OCI-LY7 (cell line): ENCODE measurements at regions not wholly inside any gene's neighbourhood (a gene's known extent, or its start where the extent isn't known, plus 50 kb on each side); places are given as distances from the start of the nearest gene placed in this dataset.

ENCODE experiments used
- BruUV-seq: library from RNA; stranded (reverse); fragments of 400-500 nt; replicated peaks from 2 replicates; lab custom pipeline; 2021; lab: Mats Ljungman, UMichigan
- CTCF ChIA-PET: fragments of 300-600 bp; sonication (Branson Sonifier 250); formaldehyde crosslinking; loops from one replicate; lab custom pipeline; 2022; ENCODE audit warnings: antibody characterized with exemption; ENCODE audit not compliant: unreplicated experiment; lab: Charles Lee
- POLR2A ChIA-PET: fragments of 300-600 bp; sonication (Branson Sonifier 250); formaldehyde crosslinking; loops from one replicate; lab custom pipeline; 2022; ENCODE audit warnings: antibody characterized with exemption; lab: Charles Lee
- DNase-seq: peaks from one replicate; pipeline ENCODE4 v3.0.0-alpha.2; 2015; ENCODE audit warnings: low spot score
- H2AFZ ChIP-seq: fragments of 200-600 bp; sonication (generic), shearing (Covaris generic); 2 replicates; pipeline ENCODE4 v1.6.1; 2014; ENCODE audit warnings: mild to moderate bottlenecking, antibody characterized with exemption, low read length, moderate library complexity
- H3K27ac ChIP-seq: fragments of 200-600 bp; sonication (generic); 2 replicates; pipeline ENCODE4 v1.5.1; 2014; ENCODE audit warnings: mixed run types, low read depth, mild to moderate bottlenecking, moderate library complexity, low read length, inconsistent platforms; ENCODE audit not compliant: poor library complexity, severe bottlenecking
- H3K36me3 ChIP-seq: fragments of 200-600 bp; sonication (generic); 2 replicates; pipeline ENCODE4 v1.6.1; 2014; ENCODE audit warnings: mild to moderate bottlenecking, antibody characterized with exemption, low read length, moderate library complexity, mixed read lengths; ENCODE audit not compliant: insufficient read depth
- H3K4me1 ChIP-seq: fragments of 200-600 bp; sonication (generic); 2 replicates; pipeline ENCODE4 v1.5.1; 2014; ENCODE audit warnings: mild to moderate bottlenecking, low read length; ENCODE audit not compliant: insufficient read depth, poor library complexity, severe bottlenecking
- H3K4me2 ChIP-seq: fragments of 200-600 bp; sonication (generic); 2 replicates; pipeline ENCODE4 v1.6.1; 2014; ENCODE audit warnings: mild to moderate bottlenecking, low read length
- H3K4me3 ChIP-seq: fragments of 200-600 bp; sonication (generic); 2 replicates; pipeline ENCODE4 v1.5.1; 2014; ENCODE audit warnings: mild to moderate bottlenecking, low read depth, low read length; ENCODE audit not compliant: poor library complexity, severe bottlenecking
- H3K79me2 ChIP-seq: fragments of 200-600 bp; sonication (generic); 2 replicates; pipeline ENCODE4 v1.6.1; 2016; ENCODE audit warnings: low read depth, mild to moderate bottlenecking, low read length, moderate library complexity, mixed read lengths; ENCODE audit not compliant: insufficient read depth
- H3K9me2 ChIP-seq: fragments of 200-600 bp; sonication (generic); 2 replicates; pipeline ENCODE4 v1.6.1; 2016; ENCODE audit warnings: mild to moderate bottlenecking, low read length, mixed read lengths; ENCODE audit not compliant: insufficient read depth
- H3K9me3 ChIP-seq: fragments of 200-600 bp; sonication (generic); 2 replicates; pipeline ENCODE4 v1.6.1; 2014; ENCODE audit warnings: mild to moderate bottlenecking, mixed run types, low read length, mixed read lengths
- H4K20me1 ChIP-seq: fragments of 200-600 bp; sonication (generic); 2 replicates; pipeline ENCODE4 v1.6.1; 2014; ENCODE audit warnings: mild to moderate bottlenecking, antibody characterized with exemption, low read length, moderate library complexity, mixed read lengths; ENCODE audit not compliant: insufficient read depth
- EZH2phosphoT487 ChIP-seq: fragments of 200-600 bp; sonication (generic); IDR thresholded peaks from 2 replicates; pipeline ENCODE4 v1.6.1; 2018; ENCODE audit warnings: low read depth, borderline replicate concordance, mild to moderate bottlenecking, mixed run types, antibody characterized with exemption, low read length, moderate library complexity, mixed read lengths
- intact Hi-C: fragments of 100-400 bp; cut with micrococcal nuclease; formaldehyde crosslinking; loops from one replicate; pipeline ENCODE4 v1.10.0; 2022; ENCODE audit not compliant: unreplicated experiment
- TF ChIP-seq, protein P1 (sequence below): fragments of 200-600 bp; sonication (generic); conservative IDR thresholded peaks from 2 replicates; pipeline ENCODE4 v1.5.1; 2014; ENCODE audit warnings: mild to moderate bottlenecking, antibody characterized with exemption, low read length, moderate library complexity, mixed read lengths

DNA sequence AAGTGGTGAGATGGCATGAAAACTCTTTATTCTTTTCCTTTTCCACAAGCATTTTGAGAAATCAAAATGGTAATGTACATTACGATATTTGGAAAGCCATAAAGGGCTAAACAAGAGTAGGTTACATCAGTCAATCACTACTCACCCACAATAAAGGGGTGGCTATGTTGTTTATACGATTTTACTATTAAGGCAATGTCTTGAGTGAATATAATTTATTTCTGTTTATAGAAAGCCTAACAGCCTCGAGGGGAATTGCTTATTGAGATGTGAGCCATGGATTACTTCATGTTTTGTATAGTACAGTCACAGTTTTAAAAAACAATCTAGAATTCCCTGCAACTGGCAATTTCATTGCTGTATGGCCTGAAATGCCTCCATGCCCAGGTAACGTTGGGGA lies 237.5 kb upstream of the RBBP8 start:
- no peak for DNase-seq
- H3K9me3 ChIP-seq, result no peaks in the 10 kb centered on the region
- no peaks in the 10 kb centered on the region for H4K20me1 ChIP-seq
- H3K4me3 ChIP-seq, result no peak overlapping the region
- no peaks in the 10 kb centered on the region for H3K36me3 ChIP-seq
- TF ChIP-seq EZH2phosphoT487, result no peak
- TF ChIP-seq, protein P1, sequence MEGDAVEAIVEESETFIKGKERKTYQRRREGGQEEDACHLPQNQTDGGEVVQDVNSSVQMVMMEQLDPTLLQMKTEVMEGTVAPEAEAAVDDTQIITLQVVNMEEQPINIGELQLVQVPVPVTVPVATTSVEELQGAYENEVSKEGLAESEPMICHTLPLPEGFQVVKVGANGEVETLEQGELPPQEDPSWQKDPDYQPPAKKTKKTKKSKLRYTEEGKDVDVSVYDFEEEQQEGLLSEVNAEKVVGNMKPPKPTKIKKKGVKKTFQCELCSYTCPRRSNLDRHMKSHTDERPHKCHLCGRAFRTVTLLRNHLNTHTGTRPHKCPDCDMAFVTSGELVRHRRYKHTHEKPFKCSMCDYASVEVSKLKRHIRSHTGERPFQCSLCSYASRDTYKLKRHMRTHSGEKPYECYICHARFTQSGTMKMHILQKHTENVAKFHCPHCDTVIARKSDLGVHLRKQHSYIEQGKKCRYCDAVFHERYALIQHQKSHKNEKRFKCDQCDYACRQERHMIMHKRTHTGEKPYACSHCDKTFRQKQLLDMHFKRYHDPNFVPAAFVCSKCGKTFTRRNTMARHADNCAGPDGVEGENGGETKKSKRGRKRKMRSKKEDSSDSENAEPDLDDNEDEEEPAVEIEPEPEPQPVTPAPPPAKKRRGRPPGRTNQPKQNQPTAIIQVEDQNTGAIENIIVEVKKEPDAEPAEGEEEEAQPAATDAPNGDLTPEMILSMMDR, result no peak
- H3K27ac ChIP-seq, result no peak overlapping the region
- ChIA-PET CTCF (no interaction called here), POLR2A (no interaction called here)
- no peaks in the 10 kb centered on the region for H3K9me2 ChIP-seq
- no peak overlapping the region for H3K4me2 ChIP-seq
- no TSS peak for BruUV-seq
- no peaks in the 10 kb centered on the region for H3K79me2 ChIP-seq
- H2AFZ ChIP-seq, result no peak overlapping the region
- no peaks in the 10 kb centered on the region for H3K4me1 ChIP-seq
- intact Hi-C loops, result no loop called here

DNA sequence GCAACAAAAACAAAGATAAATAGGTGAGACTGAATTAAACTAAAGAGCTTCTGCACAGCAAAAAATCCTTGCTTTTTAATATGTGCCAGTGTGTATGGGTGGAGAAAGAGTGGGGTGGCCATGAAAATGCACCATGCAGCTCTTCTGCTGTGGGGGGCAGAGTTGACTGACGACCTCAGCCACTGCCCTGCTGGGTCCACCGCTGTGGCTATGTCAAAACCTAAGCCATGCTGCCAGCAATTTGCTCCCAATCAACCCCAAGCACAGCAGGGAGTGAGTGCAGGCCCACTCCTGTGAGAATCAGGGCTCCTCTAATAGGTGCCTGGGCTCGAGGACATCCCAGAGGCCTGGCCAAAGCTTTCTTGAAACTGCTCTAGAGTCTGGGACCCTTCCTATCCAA lies 235.6 kb upstream of the RBBP8 start:
- Histone ChIP-seq H3K4me2 (no peak overlapping the region), H4K20me1 (no peaks in the 10 kb centered on the region), H2AFZ (no peak overlapping the region), H3K79me2 (no peaks in the 10 kb centered on the region), H3K9me3 (no peaks in the 10 kb centered on the region), H3K36me3 (no peaks in the 10 kb centered on the region), H3K27ac (no peak overlapping the region), H3K4me1 (no peaks in the 10 kb centered on the region), H3K9me2 (no peaks in the 10 kb centered on the region), H3K4me3 (no peak overlapping the region)
- TF ChIP-seq, protein P1, result no peak
- no peak for TF ChIP-seq EZH2phosphoT487
- BruUV-seq, result no TSS peak
- intact Hi-C loops, result no loop called here
- ChIA-PET POLR2A (no interaction called here), CTCF (no interaction called here)
- no peak for DNase-seq

DNA sequence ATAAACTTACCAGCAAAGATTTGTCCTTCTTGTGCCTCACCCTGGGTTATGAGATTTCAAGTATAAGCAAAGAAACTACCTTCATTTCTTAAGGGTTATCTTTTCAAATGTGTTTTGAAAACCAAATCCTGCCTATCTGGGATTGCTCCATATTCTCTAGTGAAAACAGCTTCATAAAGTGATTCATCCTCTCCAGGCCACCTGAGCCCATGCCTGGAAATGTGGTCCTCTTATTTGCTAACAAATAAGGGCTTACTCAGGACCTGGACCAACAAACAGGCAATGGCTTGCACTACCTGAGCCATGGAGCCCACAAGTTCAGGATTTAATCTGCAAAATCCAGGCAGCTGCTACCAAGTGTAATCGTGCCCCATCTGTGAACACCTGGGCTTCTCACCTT lies 234.4 kb upstream of the RBBP8 start:
- H2AFZ ChIP-seq, result no peak overlapping the region
- no peaks in the 10 kb centered on the region for H3K4me1 ChIP-seq
- H3K9me2 ChIP-seq, result no peaks in the 10 kb centered on the region
- TF ChIP-seq EZH2phosphoT487, result no peak
- TF ChIP-seq, protein P1, result no peak
- no peak overlapping the region for H3K27ac ChIP-seq
- H3K79me2 ChIP-seq, result no peaks in the 10 kb centered on the region
- no peaks in the 10 kb centered on the region for H3K9me3 ChIP-seq
- intact Hi-C loops, result no loop called here
- no TSS peak for BruUV-seq
- no peak overlapping the region for H3K4me2 ChIP-seq
- H3K36me3 ChIP-seq, result no peaks in the 10 kb centered on the region
- H3K4me3 ChIP-seq, result no peak overlapping the region
- DNase-seq, result no peak
- ChIA-PET POLR2A (no interaction called here), CTCF (no interaction called here)
- no peaks in the 10 kb centered on the region for H4K20me1 ChIP-seq
